ENCODE measurements at regions not wholly inside any gene's neighbourhood (a gene's known extent, or its start where the extent isn't known, plus 50 kb on each side); places are given as distances from the start of the nearest gene placed in this dataset.
A peak's percentile ranks its signal among the peaks of the same experiment; 100 is the strongest.

GRCh38 chr13:74218291-74218690 lies 84.1 kb upstream of the KLF12 start:
- H3K27ac ChIP-seq (replicated peaks), result no peak overlapping the region

GRCh38 chr13:74217811-74218210 lies 83.6 kb upstream of the KLF12 start:
- intact Hi-C loops (cut with micrococcal nuclease), result no loop called here
- H3K27ac ChIP-seq (replicated peaks), result no peak overlapping the region

More at GRCh38 chr13:74218291-74218690, 84.1 kb upstream of the KLF12 start:
- no peaks in the 10 kb centered on the region for H3K4me1 ChIP-seq
- H3K27me3 ChIP-seq (ENCODE audit: low read depth), result no peaks in the 10 kb centered on the region
- no peak overlapping the region for H3K4me3 ChIP-seq
- intact Hi-C loops (cut with micrococcal nuclease), result no loop called here
- no peak for TF ChIP-seq CTCF (IDR thresholded peaks at IDR 0.05; ENCODE audit: borderline replicate concordance)
- H3K9me3 ChIP-seq (replicated peaks), result no peaks in the 10 kb centered on the region
- DNase-seq, result no peak
- H3K36me3 ChIP-seq, result no peaks in the 10 kb centered on the region

GRCh38 chr13:74215420-74215819 lies 81.2 kb upstream of the KLF12 start:
- Histone ChIP-seq H3K4me3 (no peak overlapping the region), H3K27ac (replicated peaks) (no peak overlapping the region), H3K4me1 (peaks cover 6% of the 10 kb centered on the region), H3K9me3 (replicated peaks) (no peaks in the 10 kb centered on the region), H3K27me3 (ENCODE audit: low read depth) (no peaks in the 10 kb centered on the region), H3K36me3 (no peaks in the 10 kb centered on the region)
- intact Hi-C loops (cut with micrococcal nuclease), result no loop called here
- no peak for DNase-seq
- no peak for TF ChIP-seq CTCF (IDR thresholded peaks at IDR 0.05; ENCODE audit: borderline replicate concordance)

More at GRCh38 chr13:74217811-74218210, 83.6 kb upstream of the KLF12 start:
- DNase-seq, result no peak
- no peak for TF ChIP-seq CTCF (IDR thresholded peaks at IDR 0.05; ENCODE audit: borderline replicate concordance)
- H3K4me3 ChIP-seq, result no peak overlapping the region
- H3K27me3 ChIP-seq (ENCODE audit: low read depth), result no peaks in the 10 kb centered on the region
- H3K36me3 ChIP-seq, result no peaks in the 10 kb centered on the region
- H3K4me1 ChIP-seq, result no peaks in the 10 kb centered on the region
- no peaks in the 10 kb centered on the region for H3K9me3 ChIP-seq (replicated peaks)

- no peaks in the 10 kb centered on the region for H3K9me3 ChIP-seq (replicated peaks)
- peaks cover 8% of the 10 kb centered on the region for H3K4me1 ChIP-seq
- no peaks in the 10 kb centered on the region for H3K27me3 ChIP-seq (ENCODE audit: low read depth)
- DNase-seq, result no peak
- no peak overlapping the region for H3K27ac ChIP-seq (replicated peaks)
- no peak overlapping the region for H3K4me3 ChIP-seq
- TF ChIP-seq CTCF (IDR thresholded peaks at IDR 0.05; ENCODE audit: borderline replicate concordance), result no peak
- H3K36me3 ChIP-seq, result no peaks in the 10 kb centered on the region
- intact Hi-C loops (cut with micrococcal nuclease), result no loop called here
Observed at GRCh38 chr13:74214321-74214720, 80.1 kb upstream of the KLF12 start.

- Histone ChIP-seq H3K4me1 (peaks cover 8% of the 10 kb centered on the region), H3K36me3 (no peaks in the 10 kb centered on the region), H3K4me3 (no peak overlapping the region), H3K9me3 (replicated peaks) (no peaks in the 10 kb centered on the region), H3K27me3 (ENCODE audit: low read depth) (no peaks in the 10 kb centered on the region), H3K27ac (replicated peaks) (peak overlapping the region; percentile 11)
- intact Hi-C loops (cut with micrococcal nuclease), result no loop called here
- no peak for DNase-seq
- no peak for TF ChIP-seq CTCF (IDR thresholded peaks at IDR 0.05; ENCODE audit: borderline replicate concordance)
Observed at GRCh38 chr13:74210693-74211393, 76.6 kb upstream of the KLF12 start.
